C4-2B (cell line): ENCODE measurements at regions not wholly inside any gene's neighbourhood (a gene's known extent, or its start where the extent isn't known, plus 50 kb on each side); places are given as distances from the start of the nearest gene placed in this dataset.

Experiments
- H3K27ac ChIP-seq: fragments of 450-650 bp; 2 replicates; pipeline ENCODE4 v1.5.1; 2017
- ZFX ChIP-seq: fragments of 450-650 bp; IDR thresholded peaks from 2 replicates; pipeline ENCODE4 v1.6.1; 2017
- TF ChIP-seq, protein P1 (sequence below): fragments of 450-650 bp; conservative IDR thresholded peaks from 2 replicates; pipeline ENCODE4 v1.5.1; 2017; ENCODE audit warnings: mild to moderate bottlenecking

DNA sequence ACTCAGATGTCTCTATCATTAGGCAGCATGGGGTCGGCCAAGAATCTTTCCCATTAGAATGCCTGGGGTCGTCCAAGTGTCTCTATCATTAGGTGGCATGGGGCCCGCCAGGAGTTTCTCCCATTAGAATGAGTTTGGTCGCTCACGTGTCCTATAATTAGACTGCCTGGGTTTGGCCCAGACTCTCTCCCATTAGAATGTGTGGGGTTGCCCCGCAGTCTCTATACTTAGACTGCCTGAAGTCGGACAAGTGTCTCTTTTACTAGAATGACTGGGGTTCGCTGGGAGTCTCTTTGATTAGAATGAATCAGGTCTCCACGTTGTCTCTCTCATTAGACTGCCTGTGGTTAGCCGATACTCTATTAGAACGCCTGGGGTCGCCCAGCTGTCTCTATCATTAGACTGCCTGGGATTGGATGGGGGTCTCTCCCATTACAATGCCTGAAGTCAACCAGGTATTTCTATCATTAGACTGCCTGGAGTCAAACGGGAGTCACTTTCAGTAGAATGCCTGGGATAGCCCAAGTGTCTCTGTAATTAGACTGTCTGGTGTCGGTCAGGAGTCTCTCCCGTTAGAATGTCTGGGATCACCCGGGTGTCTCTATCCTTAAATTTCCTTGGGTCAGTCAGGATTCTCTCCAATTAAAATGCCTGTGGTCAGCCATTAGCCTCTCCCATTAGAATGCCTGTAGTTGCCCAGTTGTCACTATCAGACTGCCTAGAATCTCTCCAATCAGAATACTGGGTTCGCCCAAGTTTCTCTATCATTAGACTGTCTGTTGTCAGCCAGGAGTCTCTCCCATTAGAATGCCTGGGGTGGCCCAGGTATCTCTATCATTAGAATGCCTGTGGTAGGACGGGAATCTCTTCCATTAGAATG is 1454.1 kb downstream of the UQCRFS1 start:
- TF ChIP-seq ZFX, result no peak
- TF ChIP-seq, protein P1, sequence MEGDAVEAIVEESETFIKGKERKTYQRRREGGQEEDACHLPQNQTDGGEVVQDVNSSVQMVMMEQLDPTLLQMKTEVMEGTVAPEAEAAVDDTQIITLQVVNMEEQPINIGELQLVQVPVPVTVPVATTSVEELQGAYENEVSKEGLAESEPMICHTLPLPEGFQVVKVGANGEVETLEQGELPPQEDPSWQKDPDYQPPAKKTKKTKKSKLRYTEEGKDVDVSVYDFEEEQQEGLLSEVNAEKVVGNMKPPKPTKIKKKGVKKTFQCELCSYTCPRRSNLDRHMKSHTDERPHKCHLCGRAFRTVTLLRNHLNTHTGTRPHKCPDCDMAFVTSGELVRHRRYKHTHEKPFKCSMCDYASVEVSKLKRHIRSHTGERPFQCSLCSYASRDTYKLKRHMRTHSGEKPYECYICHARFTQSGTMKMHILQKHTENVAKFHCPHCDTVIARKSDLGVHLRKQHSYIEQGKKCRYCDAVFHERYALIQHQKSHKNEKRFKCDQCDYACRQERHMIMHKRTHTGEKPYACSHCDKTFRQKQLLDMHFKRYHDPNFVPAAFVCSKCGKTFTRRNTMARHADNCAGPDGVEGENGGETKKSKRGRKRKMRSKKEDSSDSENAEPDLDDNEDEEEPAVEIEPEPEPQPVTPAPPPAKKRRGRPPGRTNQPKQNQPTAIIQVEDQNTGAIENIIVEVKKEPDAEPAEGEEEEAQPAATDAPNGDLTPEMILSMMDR, result no peak
- H3K27ac ChIP-seq, result no peak overlapping the region

DNA sequence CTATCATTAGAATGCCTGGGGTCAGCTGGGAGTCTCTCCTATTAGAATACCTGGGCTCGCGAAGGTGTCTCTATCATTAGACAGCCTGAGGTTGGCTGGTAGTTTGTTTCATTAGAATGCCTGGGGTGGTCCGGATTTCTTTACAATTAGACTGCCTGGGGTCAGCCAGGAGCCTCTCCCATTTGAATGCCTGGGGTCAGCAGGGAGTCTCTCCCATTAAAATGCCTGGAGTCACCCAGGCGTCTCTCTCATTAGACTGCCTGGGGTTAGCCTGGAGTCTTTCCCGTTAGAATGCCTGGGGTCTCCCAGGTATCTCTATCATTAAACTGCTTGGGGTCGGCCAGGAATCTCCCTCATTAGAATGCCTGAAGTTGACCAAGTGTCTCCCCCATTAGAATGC is 1458.3 kb downstream of the UQCRFS1 start:
- TF ChIP-seq ZFX, result no peak
- TF ChIP-seq, protein P1, result no peak

DNA sequence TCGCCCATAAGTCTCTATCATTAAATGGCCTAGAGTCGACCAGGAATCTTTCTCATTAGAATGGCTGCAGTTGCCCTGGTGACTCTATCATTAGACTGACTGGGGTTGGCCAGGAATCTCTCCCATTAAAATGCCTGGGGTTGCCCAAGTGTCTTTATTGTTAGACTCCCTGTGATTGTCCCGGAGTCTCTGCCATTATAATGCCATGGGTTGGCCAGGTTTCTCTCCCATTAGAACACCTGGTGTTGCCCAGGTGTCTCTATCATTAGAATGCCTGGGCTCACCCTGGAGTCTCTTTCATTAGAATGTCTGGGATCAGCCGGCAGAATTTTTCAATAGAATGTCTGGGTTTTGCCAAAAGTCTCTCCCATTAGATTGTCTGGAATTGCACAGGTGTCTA is 1459.3 kb downstream of the UQCRFS1 start:
- no peak overlapping the region for H3K27ac ChIP-seq
- no peak for TF ChIP-seq ZFX
- TF ChIP-seq, protein P1, result no peak

More for the DNA sequence above, 1458.3 kb downstream of the UQCRFS1 start:
- H3K27ac ChIP-seq, result no peak overlapping the region

DNA sequence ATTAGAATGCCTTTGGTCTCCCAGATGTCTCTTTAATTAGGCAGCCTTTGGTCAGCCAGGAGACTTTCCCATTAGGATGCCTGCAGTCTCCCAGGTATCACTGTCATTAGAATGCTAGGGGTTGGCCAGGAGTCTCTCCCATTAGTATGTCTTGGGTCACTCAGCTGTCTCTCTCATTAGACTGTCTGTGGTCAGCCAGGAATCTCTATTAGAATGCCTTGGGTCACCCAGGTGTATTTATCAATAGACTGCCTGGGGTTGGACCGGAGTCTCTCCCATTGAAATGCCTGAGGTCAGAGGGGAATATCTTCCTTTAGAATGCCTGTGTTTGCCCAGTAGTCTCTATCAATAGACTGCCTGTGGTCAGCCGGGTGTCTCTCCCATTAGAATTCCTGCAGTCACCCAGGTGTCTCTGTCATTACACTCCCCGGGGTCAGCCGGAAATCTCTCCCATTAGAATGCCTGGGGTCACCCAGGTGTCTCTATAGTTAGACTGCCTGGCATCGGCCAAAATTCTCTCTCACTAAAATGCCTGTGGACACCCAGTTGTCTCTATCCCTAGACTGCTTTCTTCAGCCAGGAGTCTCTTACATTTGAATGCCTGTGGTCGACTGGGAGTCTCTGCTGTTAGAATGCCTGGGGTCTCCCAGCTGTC is 1460.3 kb downstream of the UQCRFS1 start:
- TF ChIP-seq, protein P1, result no peak
- no peak for TF ChIP-seq ZFX
- H3K27ac ChIP-seq, result no peak overlapping the region

DNA sequence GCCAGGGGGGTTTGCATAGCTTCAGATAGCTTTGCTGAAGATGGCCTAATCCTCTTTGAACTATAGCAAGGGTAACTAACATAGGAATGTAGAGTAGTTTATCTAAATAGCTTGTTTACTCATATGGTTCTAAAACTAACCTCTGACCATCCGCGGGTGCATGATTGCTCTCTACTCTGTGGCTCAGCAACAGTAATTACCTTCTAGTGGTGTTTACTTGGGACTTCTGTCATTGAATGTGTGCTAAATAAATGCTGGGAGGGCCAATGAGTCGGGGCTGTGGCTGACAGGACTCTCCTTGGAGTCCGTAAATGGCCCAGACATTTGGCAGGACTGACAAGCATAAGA is 1461.9 kb downstream of the UQCRFS1 start:
- no peak overlapping the region for H3K27ac ChIP-seq
- TF ChIP-seq, protein P1, result no peak
- no peak for TF ChIP-seq ZFX

DNA sequence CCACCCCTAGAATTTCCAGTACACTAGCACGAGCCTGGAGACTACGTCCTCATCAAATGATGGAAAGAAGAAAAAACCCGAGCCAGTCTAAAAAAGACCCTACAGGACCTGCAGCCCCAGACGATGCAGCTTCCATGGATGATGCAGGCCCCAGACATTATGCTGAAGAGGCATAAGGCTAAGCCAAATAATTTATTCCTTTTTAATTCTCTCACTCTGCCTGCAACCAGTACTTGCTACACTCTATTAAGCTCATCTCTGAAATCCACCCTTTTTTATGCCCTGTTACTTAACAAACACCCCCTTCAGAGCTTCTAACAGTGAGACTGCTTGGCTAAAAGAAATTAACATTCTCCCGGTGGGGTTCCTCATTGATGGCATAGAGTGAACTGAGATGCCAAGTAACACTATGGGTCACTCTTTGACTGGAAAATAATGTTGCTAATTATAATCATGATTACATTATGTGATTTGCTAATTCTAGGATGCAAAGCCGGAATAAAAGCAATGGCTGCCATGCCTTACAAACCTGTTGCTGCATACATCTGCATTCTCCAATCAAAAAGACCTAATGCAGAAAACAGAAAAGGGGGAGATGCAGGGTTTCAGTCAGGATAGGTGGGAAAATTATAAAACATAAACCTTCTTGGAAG is 1462.4 kb downstream of the UQCRFS1 start:
- H3K27ac ChIP-seq, result no peak overlapping the region
- TF ChIP-seq, protein P1, result no peak
- no peak for TF ChIP-seq ZFX
